GM12875 (cell line): ENCODE measurements at regions not wholly inside any gene's neighbourhood (a gene's known extent, or its start where the extent isn't known, plus 50 kb on each side); places are given as distances from the start of the nearest gene placed in this dataset.

ENCODE experiments used
- H3K4me3 ChIP-seq: one replicate; pipeline ENCODE4 v1.5.1; 2011; ENCODE audit warnings: low read depth, low read length, control low read depth
- CTCF ChIP-seq: IDR thresholded peaks from 2 replicates; pipeline ENCODE4 v1.5.1; 2011; ENCODE audit warnings: low read depth, mild to moderate bottlenecking, control low read depth, inconsistent platforms, low read length, moderate library complexity, borderline replicate concordance; ENCODE audit not compliant: insufficient read depth

GRCh38 chr7:33761449-33762080 lies 143.8 kb upstream of the BMPER start:
- no peak overlapping the region for H3K4me3 ChIP-seq
- TF ChIP-seq CTCF: no peak

GRCh38 chr7:33762151-33762910 lies 143.0 kb upstream of the BMPER start:
- no peak for TF ChIP-seq CTCF
- no peak overlapping the region for H3K4me3 ChIP-seq

DNA sequence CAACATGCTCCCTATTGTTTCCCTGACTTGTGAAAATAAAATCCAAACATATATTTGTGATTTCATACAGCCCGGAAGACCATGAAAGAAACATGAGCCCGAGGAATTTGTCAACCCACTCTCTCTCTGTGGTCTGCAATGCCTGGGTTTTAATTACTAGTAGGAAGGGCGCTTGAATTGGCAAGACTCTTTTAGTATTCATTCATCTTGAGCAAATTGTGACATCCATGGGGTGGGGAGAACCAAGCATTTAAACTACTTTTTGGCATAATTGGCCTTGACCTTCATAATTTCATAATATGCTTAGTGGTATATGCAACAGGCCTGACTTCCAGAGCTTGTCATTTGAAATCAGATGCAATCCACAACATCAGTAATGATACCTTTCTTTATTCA lies 142.4 kb upstream of the BMPER start:
- no peak for TF ChIP-seq CTCF
- H3K4me3 ChIP-seq: no peak overlapping the region

DNA sequence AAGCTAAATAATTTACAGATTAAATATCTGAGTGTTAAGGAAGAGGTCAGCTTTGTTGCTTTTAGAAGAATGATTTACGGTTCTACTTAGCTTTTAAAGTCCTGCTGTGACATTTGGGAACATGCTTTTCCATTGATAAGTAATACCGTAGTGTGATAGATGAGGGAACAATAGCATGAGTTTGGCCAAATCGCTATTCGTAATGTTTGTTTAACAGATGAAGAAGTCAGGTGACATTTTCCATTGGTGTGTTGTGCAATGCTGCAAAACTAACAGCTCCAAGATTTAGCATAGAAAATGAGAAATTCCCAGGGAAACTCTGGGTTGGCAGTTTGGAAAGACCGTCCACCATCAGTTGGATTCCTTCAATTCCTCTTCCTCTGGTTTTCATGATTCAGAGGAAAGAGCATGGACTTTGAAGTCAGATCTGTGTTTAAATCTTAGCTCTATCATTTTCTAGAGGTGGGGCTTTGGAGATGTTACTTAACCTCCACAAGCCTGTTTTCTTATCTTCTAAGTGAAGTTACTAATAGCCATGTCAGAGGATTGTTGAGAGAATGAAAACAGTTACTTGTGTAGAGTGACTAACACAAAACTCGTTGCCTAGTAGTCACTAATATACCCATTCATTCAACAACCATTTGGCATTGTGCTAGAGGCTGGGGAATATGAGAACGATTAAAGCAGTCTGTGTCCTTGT lies 140.4 kb upstream of the BMPER start:
- no peak for TF ChIP-seq CTCF
- no peak overlapping the region for H3K4me3 ChIP-seq

- no peak for TF ChIP-seq CTCF
- H3K4me3 ChIP-seq: no peak overlapping the region
Measured at GRCh38 chr7:33766405-33766804, 138.9 kb upstream of the BMPER start.

- TF ChIP-seq CTCF: no peak
- no peak overlapping the region for H3K4me3 ChIP-seq
Measured at GRCh38 chr7:33769930-33770329, 135.4 kb upstream of the BMPER start.
